GM10266 (cell line): ENCODE measurements at regions not wholly inside any gene's neighbourhood (a gene's known extent, or its start where the extent isn't known, plus 50 kb on each side); places are given as distances from the start of the nearest gene placed in this dataset.

Experiments used
- DNase-seq: peaks from one replicate; pipeline ENCODE4 v3.0.0; 2012; ENCODE audit errors: extremely low spot score
- CTCF ChIP-seq: IDR thresholded peaks from 2 replicates; pipeline ENCODE4 v1.5.1; 2012; ENCODE audit warnings: mild to moderate bottlenecking, low read depth; ENCODE audit not compliant: control insufficient read depth, insufficient read depth; ENCODE audit errors: missing control alignments

- DNase-seq, result no peak
- no peak for TF ChIP-seq CTCF
Measured at GRCh38 chr1:164951508-164951907, 392.5 kb downstream of the PBX1 start.

GRCh38 chr1:164950541-164950986 is 391.6 kb downstream of the PBX1 start:
- DNase-seq, result no peak
- no peak for TF ChIP-seq CTCF

- TF ChIP-seq CTCF, result no peak
- no peak for DNase-seq
Measured at GRCh38 chr1:164949771-164950471, 390.9 kb downstream of the PBX1 start.

GRCh38 chr1:164948101-164948500 is 389.1 kb downstream of the PBX1 start:
- DNase-seq, result no peak
- TF ChIP-seq CTCF, result no peak

GRCh38 chr1:164937291-164937690 is 378.3 kb downstream of the PBX1 start:
- TF ChIP-seq CTCF, result no peak
- DNase-seq, result no peak

- no peak for DNase-seq
Measured at GRCh38 chr1:164932580-164932979, 373.6 kb downstream of the PBX1 start.

GRCh38 chr1:164930833-164931232 is 371.8 kb downstream of the PBX1 start:
- TF ChIP-seq CTCF, result no peak
- no peak for DNase-seq

More at GRCh38 chr1:164932580-164932979, 373.6 kb downstream of the PBX1 start:
- no peak for TF ChIP-seq CTCF
